B cell (primary cell): ENCODE measurements at regions not wholly inside any gene's neighbourhood (a gene's known extent, or its start where the extent isn't known, plus 50 kb on each side); places are given as distances from the start of the nearest gene placed in this dataset.

Experiments used
- EZH2 ChIP-seq: IDR thresholded peaks from 2 replicates; pipeline ENCODE4 v1.6.1; 2012; ENCODE audit warnings: borderline replicate concordance, low read depth, mild to moderate bottlenecking, moderate library complexity, low read length; ENCODE audit not compliant: insufficient read depth, poor library complexity, severe bottlenecking
- TF ChIP-seq, protein P1 (sequence below): fragments of 200-600 bp; IDR thresholded peaks from one replicate; pipeline ENCODE4 v1.8.0; 2022; ENCODE audit warnings: antibody characterized with exemption, mild to moderate bottlenecking

DNA sequence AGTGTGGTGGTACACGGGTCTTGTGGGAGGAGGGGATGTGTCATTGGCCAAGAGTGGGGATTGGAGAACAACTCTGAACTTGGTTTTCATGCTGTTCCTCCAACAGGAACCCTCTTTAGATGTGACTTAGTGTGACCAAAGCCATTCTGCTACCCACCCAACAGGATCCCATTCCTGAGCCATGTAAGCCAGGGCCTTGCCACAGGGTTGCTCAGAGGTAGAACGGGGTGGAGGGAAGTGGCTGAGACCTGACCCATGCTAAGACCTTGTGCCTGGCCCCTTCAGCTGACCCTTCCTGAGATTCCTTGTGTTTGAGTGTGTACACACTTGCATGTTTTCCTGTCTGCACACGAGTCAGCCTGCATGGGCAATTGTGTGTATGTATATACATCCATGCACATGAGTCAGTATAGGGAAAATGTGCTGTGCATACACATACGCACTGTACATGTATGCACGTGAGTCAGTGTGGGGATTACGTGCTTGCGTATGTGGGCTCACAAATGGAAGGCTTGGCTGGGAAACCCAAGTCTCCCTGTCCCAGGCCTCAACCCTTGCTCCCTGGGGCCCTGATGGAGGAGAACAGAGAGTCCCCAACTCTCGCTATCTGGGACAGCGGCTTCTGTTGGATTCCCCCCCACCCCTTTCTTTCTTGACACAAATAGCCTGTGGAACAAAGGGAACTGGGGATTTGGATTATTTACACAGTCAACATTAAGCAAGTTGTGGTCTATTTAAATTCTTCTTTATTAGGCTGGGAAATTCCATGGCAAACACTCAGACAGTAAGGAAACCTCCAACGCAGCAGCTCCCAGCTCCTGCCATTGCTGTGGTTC lies 339.8 kb downstream of the DYSF start:
- no peak for TF ChIP-seq EZH2
- TF ChIP-seq, protein P1, sequence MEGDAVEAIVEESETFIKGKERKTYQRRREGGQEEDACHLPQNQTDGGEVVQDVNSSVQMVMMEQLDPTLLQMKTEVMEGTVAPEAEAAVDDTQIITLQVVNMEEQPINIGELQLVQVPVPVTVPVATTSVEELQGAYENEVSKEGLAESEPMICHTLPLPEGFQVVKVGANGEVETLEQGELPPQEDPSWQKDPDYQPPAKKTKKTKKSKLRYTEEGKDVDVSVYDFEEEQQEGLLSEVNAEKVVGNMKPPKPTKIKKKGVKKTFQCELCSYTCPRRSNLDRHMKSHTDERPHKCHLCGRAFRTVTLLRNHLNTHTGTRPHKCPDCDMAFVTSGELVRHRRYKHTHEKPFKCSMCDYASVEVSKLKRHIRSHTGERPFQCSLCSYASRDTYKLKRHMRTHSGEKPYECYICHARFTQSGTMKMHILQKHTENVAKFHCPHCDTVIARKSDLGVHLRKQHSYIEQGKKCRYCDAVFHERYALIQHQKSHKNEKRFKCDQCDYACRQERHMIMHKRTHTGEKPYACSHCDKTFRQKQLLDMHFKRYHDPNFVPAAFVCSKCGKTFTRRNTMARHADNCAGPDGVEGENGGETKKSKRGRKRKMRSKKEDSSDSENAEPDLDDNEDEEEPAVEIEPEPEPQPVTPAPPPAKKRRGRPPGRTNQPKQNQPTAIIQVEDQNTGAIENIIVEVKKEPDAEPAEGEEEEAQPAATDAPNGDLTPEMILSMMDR: no peak
